Suppressor macrophage (primary cell): ENCODE measurements at regions not wholly inside any gene's neighbourhood (a gene's known extent, or its start where the extent isn't known, plus 50 kb on each side); places are given as distances from the start of the nearest gene placed in this dataset.
"Not testable (repeated sequence)": the region's sequence is repeated elsewhere in the genome, so short reads cannot be mapped to it uniquely, and the experiment has no call there.

Experiments
- DNase-seq, 4 experiments: peaks; one replicate each; pipeline ENCODE4 v3.0.0-alpha.2; 2020 to 2022

DNA sequence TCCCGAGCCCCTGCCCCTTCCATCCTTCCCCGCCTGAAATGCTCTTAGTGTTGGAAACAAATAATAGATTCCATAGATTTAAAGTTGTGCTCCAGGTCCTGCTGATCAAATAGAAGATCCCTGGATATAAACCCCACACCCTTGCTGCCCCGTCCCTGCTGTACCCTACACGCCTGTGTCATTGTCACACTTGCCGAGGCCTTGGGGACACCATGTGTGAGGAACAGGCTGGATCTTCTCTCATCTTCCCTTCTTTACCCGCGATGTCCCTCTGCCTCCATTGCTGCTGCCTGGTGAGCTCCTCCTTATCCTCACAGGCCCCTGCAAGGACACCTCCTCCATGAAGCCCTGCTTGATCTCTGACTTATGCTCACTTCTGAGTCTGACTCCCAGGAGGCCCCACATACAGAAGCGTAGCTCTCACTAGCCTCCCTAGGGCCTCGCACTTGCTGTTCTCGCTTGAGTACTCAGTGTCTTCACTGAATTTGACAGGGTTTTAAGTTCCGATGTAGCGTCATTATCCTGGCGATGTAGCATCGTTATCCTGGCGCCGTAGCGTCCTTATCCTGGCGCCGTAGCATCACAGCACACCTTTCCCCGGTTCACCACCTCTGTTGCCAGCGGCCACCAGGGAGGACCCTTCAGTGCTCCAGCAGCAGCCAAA is 221.9 kb downstream of the NDUFA10 start:
- DNase-seq: no peak

DNA sequence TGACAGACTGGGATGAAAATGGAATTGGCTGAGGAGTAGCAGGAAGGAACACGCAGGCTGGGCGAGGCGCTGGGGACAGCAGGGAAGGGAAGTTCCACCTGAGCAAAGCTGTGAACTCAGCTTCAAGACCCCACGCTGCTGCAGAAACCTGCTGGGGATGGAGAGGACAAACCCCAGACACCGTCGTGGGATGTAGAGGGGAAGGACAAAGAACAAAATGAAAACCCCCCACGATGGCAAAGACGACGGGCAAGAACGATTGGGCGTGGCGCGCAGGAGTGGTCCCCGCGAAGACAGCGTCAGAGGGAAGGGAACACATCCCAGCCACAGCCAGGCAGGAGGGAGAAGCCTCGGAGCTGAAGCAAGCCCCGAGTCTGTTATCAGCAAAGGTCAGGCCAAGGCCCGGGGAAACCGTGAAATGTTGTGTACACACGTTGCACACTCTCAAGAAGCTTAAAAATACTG is 222.9 kb downstream of the NDUFA10 start:
- DNase-seq: no peak

DNA sequence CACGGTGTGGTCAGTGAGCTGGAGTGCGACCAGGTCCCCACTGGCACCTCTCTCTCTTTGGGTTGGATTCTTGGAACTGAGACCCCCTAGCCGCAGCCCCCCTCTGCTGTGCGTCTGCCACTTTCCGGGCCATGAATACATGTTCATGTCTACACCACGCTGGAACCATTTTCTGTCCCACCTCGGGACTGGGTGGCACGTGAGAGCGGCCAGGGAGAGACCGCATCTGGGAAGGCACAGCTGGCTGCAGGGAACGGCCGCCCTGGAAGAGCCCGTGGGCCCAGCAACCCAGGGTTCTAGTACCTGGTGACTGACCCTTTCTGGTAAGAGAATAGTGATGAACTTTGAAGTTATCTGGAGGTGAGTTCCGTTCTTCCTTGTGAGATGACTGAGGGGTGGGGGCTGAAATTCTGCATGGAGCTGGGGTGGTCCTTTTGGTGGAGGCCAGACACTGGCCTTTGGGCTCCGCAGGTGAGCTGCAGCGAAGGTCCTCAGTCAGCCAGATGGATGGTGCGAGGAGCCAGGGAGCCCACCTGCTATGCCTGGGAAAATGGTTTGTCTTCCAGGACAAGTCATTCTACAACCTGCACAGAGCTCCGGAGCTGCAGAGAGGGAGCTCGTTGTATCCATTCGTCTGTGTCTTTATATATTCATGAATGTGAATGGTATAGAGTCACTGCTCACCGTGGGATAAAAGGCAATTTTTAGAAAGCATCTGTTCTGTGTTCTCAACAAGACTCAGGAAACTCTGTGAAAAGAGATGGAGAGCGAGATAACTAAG is 223.5 kb downstream of the NDUFA10 start:
- DNase-seq: no peak

DNA sequence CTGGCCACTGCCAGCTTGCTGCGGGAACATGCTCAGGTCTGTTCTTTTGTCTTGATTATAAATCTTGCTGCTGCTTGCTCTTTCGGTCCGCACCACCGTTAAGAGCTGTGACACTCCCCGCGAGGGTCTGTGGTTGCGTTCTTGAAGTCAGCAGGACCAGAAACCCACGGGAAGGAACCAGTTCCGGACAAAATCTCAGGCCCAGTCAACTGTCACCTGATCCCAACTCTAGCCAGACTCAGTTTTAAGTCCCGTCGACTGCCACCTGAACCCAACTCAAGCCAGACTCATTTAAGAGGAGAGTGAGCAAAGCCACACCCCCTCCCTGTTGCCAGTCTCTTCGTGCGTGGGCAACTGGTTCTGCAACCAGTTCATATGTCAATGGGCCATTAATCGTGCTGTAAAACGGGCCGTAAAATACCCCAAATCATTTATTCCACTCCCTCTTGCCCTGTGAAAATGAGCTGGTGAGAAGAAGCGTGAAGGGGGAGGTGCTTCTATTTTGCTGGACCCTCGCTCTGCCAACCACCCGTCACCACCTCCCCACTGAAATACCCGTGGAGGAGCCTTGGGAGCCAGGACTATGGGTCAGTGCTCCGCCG is 224.3 kb downstream of the NDUFA10 start:
- DNase-seq: no peak

- DNase-seq: no peak
Observed at GRCh38 chr2:239797316-239797715, 227.8 kb downstream of the NDUFA10 start.

- not testable (repeated sequence) for DNase-seq
Observed at GRCh38 chr2:239795761-239796160, 229.4 kb downstream of the NDUFA10 start.

DNA sequence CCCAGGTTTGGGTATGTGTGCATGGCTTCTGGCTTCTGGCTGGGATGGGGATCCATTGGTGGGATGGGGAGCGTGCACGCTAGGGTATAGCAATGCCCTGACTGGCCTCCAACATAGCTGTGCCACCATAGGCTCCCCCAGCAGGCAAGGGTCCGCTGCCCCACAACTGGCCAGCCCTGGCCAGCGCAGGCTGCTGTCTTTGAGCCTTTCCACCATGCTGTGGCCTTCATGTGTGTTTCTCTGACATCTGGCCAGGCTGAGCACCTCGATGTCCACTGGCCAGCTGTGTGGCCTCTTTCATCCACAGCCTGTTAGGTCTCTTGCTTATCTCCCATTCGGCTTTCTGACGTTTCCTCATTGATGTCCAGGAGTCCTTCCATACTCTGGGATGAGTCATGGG is 231.3 kb downstream of the NDUFA10 start:
- DNase-seq: no peak

DNA sequence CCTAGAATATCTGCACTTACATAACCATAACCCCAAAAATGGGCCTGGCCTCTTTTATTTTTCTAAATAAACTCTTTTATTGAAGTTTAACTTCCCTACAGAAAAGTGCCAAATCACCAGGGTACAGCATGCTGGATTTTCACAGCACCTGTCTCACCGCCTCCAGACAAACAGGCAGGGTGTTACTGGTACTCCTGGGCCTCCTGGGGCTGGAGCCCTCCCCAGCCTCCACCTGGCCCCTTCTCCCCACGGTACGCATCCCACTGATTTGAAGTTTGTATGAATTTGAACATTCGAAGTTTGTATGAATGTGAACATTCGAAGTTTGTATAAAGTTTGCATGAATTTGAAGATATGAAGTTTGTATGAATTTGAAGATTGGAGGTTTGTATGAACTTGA is 232.1 kb downstream of the NDUFA10 start:
- no peak for DNase-seq

- no peak for DNase-seq
Observed at GRCh38 chr2:239792405-239793084, 232.6 kb downstream of the NDUFA10 start.

DNA sequence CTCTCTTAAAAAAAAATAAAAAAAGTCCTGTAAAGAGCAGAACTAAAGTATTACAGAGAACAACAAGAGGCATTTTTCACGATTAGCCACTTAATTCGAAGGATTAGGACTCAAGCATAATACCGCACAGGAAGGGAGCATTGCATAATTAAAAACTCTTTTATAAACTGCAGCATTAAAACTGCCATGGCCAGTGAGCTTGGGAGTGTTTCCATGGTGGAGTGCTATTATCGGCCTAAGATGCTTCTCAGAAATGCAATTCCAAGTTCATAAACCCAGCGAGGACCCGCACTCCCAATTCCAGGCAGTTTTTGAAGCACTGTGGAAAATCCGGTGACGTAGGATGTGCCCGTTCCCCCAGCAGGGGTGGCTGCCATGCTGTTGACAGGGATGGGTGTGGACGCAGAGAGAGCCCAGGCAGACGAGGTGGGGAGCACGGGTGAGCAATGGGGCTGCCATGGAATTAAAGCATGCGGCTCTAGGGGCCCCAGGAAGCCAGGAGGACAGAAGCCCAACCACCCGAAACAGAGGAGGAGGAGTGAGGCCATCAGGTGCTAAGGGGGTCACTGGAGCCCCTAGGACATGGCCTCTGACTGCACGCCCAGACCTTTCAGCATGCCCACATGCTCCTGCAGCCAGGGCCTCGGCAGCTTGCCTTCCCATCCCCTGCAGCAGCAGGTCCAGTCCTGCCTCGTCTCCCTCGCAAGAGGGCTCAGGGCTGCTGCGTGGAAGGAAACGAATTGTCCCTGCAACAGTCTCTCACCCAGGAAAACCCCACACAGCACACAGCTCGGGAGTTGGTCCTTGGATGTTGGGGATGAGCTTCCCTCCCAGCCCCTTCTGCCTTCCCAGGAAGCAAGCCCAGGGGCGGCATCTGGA is 233.4 kb downstream of the NDUFA10 start:
- no peak for DNase-seq

- peak; percentile 56 to 85 (median 80) for DNase-seq
Observed at GRCh38 chr2:239790721-239791120, 234.4 kb downstream of the NDUFA10 start.

- no peak for DNase-seq
Observed at GRCh38 chr2:239790313-239790712, 234.8 kb downstream of the NDUFA10 start.

- DNase-seq: no peak
Observed at GRCh38 chr2:239789711-239790110, 235.4 kb downstream of the NDUFA10 start.

GRCh38 chr2:239788576-239789098 is 236.5 kb downstream of the NDUFA10 start:
- DNase-seq: no peak

DNA sequence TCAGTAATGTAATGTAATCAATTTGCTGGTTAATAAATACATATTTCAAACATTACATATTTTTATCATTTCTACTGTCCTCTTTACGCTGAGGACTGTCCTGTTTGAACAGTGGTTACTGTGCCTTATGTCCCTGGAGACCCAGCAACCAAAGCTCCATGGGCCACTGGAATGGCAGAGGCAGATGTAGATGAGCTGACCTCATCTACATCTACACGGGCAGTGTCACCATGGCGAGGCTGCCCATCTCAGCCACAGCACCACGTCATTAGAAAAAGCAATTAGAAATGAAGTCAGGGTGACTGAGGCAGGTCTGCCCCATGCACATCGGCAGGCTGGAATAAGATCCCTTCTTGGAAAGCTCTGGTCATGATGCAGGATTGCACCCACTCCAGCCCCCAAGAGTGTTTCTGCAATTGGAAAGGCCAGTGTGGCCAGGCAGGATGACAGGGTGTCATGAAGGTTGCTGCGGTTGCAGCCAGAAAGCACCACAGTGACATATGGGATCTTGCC is 237.5 kb downstream of the NDUFA10 start:
- DNase-seq: no peak

DNA sequence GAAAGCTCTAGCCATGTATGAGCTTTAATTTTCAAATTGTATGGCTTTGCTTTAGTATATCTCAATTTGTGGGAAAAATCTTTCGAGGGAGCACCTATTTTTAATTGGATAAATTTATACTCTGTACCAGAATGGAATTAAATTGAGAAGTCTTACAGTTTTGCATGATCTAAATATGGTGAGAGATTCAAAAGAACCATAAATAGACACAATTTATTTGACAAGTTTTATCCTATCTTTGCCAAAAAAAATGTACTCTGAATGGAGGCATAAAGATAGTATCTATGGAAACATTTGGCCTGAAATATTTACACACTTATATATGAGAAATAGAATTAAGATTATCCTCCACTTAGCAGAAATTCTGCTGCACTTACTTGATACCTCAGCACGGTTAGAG is 238.4 kb downstream of the NDUFA10 start:
- no peak for DNase-seq

- DNase-seq: no peak
Observed at GRCh38 chr2:239781454-239781853, 243.7 kb downstream of the NDUFA10 start.

DNA sequence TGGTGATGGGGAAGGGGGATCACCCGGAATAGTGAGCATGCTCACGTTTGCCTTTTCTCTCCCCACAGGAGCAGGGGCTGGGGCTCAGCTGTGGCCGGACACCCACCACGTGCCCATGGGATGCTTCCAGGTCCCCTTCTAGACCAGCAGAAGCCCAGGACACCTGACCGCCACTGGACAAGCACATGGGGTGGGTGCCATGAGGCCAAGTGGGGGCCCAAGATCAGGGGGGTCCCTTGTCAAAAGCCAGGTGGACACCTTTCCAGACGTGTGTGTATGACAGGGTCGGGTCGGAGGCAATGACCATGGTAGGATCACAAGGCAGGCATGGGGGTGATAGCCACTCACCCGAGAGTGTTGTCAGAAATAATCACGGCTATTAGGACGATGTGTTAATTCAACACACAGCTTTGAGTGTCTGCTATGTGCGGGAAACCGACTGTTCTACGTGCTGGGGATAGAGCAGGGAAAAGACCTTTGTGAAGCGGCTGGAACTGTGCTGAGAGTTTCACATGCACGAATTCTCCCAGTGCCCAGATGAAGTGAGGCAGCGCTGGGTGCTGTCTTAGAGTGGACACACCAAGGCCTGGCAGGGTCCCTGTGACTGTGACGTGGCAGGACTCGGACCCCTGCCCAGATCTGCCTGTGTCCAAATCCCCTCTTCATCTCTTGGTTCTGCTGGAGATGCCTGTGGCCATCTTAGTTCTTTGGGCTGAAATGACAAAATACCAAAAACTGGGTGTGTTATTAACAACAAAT is 244.7 kb downstream of the NDUFA10 start:
- no peak for DNase-seq

GRCh38 chr2:239779584-239779983 is 245.6 kb downstream of the NDUFA10 start:
- DNase-seq: no peak

DNA sequence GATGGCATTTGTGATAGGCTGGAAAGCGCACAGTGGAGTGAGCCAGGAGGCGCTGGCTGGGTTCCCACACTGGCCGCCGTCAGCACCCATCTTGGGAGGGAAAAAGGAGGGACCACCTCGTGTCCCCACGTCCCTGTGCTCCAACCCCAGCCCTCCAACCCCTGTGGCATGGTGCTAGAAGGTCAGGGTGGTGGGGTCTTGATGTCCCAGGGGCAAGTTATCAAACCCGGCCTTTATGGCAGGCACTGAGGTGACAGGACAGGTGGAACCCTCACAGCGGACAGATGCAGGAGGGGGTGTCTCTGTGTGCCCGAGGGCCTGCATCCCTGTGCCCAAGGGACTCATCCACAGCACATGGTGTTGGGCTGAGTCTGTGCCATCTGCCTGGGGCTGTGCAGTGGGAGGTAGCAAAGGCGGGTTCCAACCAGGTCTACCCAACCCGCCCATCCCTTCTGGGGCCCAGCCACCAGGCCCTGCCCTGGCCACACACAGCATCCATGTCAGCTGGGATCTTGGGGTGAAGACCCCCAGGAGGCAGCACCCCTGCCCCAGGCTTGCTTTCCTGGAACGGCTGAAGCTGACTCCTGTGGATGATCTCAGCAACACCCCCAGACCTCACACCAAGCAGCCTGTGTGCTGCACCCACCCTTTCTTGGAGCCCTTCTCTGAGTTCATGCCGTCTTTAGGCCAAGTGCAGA is 246.1 kb downstream of the NDUFA10 start:
- no peak for DNase-seq
